PC-9 (cell line): ENCODE measurements at regions not wholly inside any gene's neighbourhood (a gene's known extent, or its start where the extent isn't known, plus 50 kb on each side); places are given as distances from the start of the nearest gene placed in this dataset.

Experiments used
- BruUV-seq: library from RNA; stranded (reverse); fragments of 400-500 nt; replicated peaks from 2 replicates; lab custom pipeline; 2021; lab: Mats Ljungman, UMichigan
- CTCF ChIA-PET: fragments of 300-600 bp; sonication (Branson Sonifier 250); formaldehyde crosslinking; loops from one replicate; lab custom pipeline; 2022; ENCODE audit warnings: antibody characterized with exemption; lab: Charles Lee
- POLR2A ChIA-PET: fragments of 300-600 bp; sonication (Branson Sonifier 250); formaldehyde crosslinking; loops from one replicate; lab custom pipeline; 2022; ENCODE audit warnings: antibody characterized with exemption; ENCODE audit not compliant: unreplicated experiment; lab: Charles Lee
- DNase-seq, 2 experiments: peaks; one replicate each; pipeline versions ENCODE4 v3.0.0 to v3.0.0-alpha.2; 2015 to 2022; ENCODE audit warnings: mixed read lengths in 1 of 2
- H2AFZ ChIP-seq: fragments of 200-600 bp; sonication (generic); 2 replicates; pipeline ENCODE4 v1.8.1; 2017; ENCODE audit warnings: antibody characterized with exemption
- H3F3A ChIP-seq: fragments of 200-600 bp; sonication (generic); 2 replicates; pipeline ENCODE4 v1.8.1; 2017; ENCODE audit warnings: antibody characterized with exemption, mild to moderate bottlenecking, low read depth; ENCODE audit not compliant: insufficient read depth
- H3K27ac ChIP-seq: fragments of 200-600 bp; sonication (generic); 2 replicates; pipeline ENCODE4 v1.6.1; 2016; ENCODE audit warnings: mixed run types
- H3K27me3 ChIP-seq: fragments of 200-600 bp; sonication (generic); 2 replicates; pipeline ENCODE4 v1.6.1; 2016; ENCODE audit warnings: low read depth, mixed run types; ENCODE audit not compliant: insufficient read depth
- H3K36me3 ChIP-seq: fragments of 200-600 bp; sonication (generic); 2 replicates; pipeline ENCODE4 v1.6.1; 2016; ENCODE audit warnings: low read depth, mixed run types
- H3K4me1 ChIP-seq: fragments of 200-600 bp; sonication (generic); replicated peaks from 2 replicates; pipeline ENCODE4 v1.6.1; 2016; ENCODE audit warnings: mixed run types; ENCODE audit not compliant: insufficient read depth
- H3K4me2 ChIP-seq: fragments of 200-600 bp; sonication (generic); 2 replicates; pipeline ENCODE4 v1.6.1; 2017; ENCODE audit warnings: mixed run types
- H3K4me3 ChIP-seq: fragments of 200-600 bp; sonication (generic); 2 replicates; pipeline ENCODE4 v1.6.1; 2016; ENCODE audit warnings: mixed run types
- H3K79me2 ChIP-seq: fragments of 200-600 bp; sonication (generic); 2 replicates; pipeline ENCODE4 v1.6.1; 2017; ENCODE audit warnings: low read depth, mixed run types
- H3K9me2 ChIP-seq: fragments of 200-600 bp; sonication (generic); 2 replicates; pipeline ENCODE4 v1.8.1; 2017; ENCODE audit warnings: mild to moderate bottlenecking; ENCODE audit not compliant: insufficient read depth
- H3K9me3 ChIP-seq: fragments of 200-600 bp; sonication (generic); 2 replicates; pipeline ENCODE4 v1.8.1; 2016; ENCODE audit warnings: low read depth; ENCODE audit not compliant: insufficient read depth
- H4K20me1 ChIP-seq: fragments of 200-600 bp; sonication (generic); 2 replicates; pipeline ENCODE4 v1.8.1; 2017; ENCODE audit not compliant: insufficient read depth
- CTCF ChIP-seq: fragments of 200-600 bp; sonication (generic); conservative IDR thresholded peaks from 2 replicates; pipeline ENCODE4 v1.6.1; 2017; ENCODE audit warnings: mixed run types, antibody characterized with exemption, mild to moderate bottlenecking, moderate library complexity
- EZH2 ChIP-seq: fragments of 200-600 bp; sonication (generic); IDR thresholded peaks from 2 replicates; pipeline ENCODE4 v1.8.0; 2017; ENCODE audit warnings: antibody characterized with exemption, low read depth
- intact Hi-C: fragments of 100-400 bp; cut with micrococcal nuclease; formaldehyde crosslinking; loops from one replicate; pipeline ENCODE4 v1.10.0; 2022; ENCODE audit not compliant: unreplicated experiment

GRCh38 chr18:49728542-49728941, 84.8 kb downstream of the ACAA2 start:
- CTCF ChIA-PET: no interaction called here
- Histone ChIP-seq H3K4me1 (peaks cover 71% of the 10 kb centered on the region), H3F3A (peaks cover 43% of the 10 kb centered on the region), H3K36me3 (no peaks in the 10 kb centered on the region), H3K9me3 (no peaks in the 10 kb centered on the region), H3K27me3 (no peaks in the 10 kb centered on the region), H3K4me3 (no peak overlapping the region), H3K27ac (no peak overlapping the region), H3K4me2 (no peak overlapping the region), H3K79me2 (no peaks in the 10 kb centered on the region), H3K9me2 (no peaks in the 10 kb centered on the region), H4K20me1 (no peaks in the 10 kb centered on the region), H2AFZ (no peak overlapping the region)
- BruUV-seq: no TSS peak
- TF ChIP-seq CTCF: peak; percentile 73
- no peak for TF ChIP-seq EZH2
- intact Hi-C loops: loop anchor here (5.0 kb wide), 1 partner anchor 166 kb away; the partner anchor contains the start of gene LIPG
- POLR2A ChIA-PET: interaction anchor here (1.2 kb wide), 1 partner anchor 109 kb away, joined by 3 read pairs; no protein-coding TSS in a partner anchor
- DNase-seq: peak in 1 of 2 experiments; percentile 42

- TF ChIP-seq CTCF: no peak
- TF ChIP-seq EZH2: no peak
- Histone ChIP-seq H3K4me1 (peaks cover 71% of the 10 kb centered on the region), H3K27ac (no peak overlapping the region), H2AFZ (no peak overlapping the region), H3K36me3 (no peaks in the 10 kb centered on the region), H3F3A (peaks cover 47% of the 10 kb centered on the region), H4K20me1 (no peaks in the 10 kb centered on the region), H3K4me2 (no peak overlapping the region), H3K9me2 (no peaks in the 10 kb centered on the region), H3K4me3 (no peak overlapping the region), H3K9me3 (no peaks in the 10 kb centered on the region), H3K27me3 (no peaks in the 10 kb centered on the region), H3K79me2 (no peaks in the 10 kb centered on the region)
- ChIA-PET POLR2A (no interaction called here), CTCF (no interaction called here)
- BruUV-seq: no TSS peak
- DNase-seq: no peak
- intact Hi-C loops: loop anchor here (5.0 kb wide), 1 partner anchor 166 kb away; the partner anchor contains the start of gene LIPG
Observed at GRCh38 chr18:49727816-49728215, 85.5 kb downstream of the ACAA2 start.

- CTCF ChIA-PET: interaction anchor here (0.6 kb wide), 1 partner anchor 218 kb away, joined by 4 read pairs; no protein-coding TSS in a partner anchor
- TSS peak; percentile 99 for BruUV-seq
- Histone ChIP-seq H3K79me2 (no peaks in the 10 kb centered on the region), H3K4me3 (no peak overlapping the region), H3K9me3 (no peaks in the 10 kb centered on the region), H4K20me1 (no peaks in the 10 kb centered on the region), H3K27me3 (no peaks in the 10 kb centered on the region), H3K27ac (peak overlapping the region; percentile 86), H3K4me2 (peak overlapping the region; percentile 31; the same call in 1 of the 2 replicates), H3F3A (peaks cover 43% of the 10 kb centered on the region), H3K9me2 (no peaks in the 10 kb centered on the region), H3K4me1 (peaks cover 64% of the 10 kb centered on the region), H3K36me3 (no peaks in the 10 kb centered on the region), H2AFZ (no peak overlapping the region)
- DNase-seq: no peak
- TF ChIP-seq CTCF (no peak), EZH2 (no peak)
- POLR2A ChIA-PET: no interaction called here
- intact Hi-C loops: loop anchor here (5.0 kb wide), 1 partner anchor 164 kb away; the partner anchor contains the start of gene LIPG
Observed at GRCh38 chr18:49726675-49726963, 86.7 kb downstream of the ACAA2 start.
